ENCODE measurements at regions not wholly inside any gene's neighbourhood (a gene's known extent, or its start where the extent isn't known, plus 50 kb on each side); places are given as distances from the start of the nearest gene placed in this dataset.

GRCh38 chrX:125765347-125765746 is 400.7 kb downstream of the DCAF12L2 start:
- no peaks in the 10 kb centered on the region for H3K4me1 ChIP-seq
- no peaks in the 10 kb centered on the region for H3K27me3 ChIP-seq
- no peak overlapping the region for H3K27ac ChIP-seq
- TF ChIP-seq EP300 (IDR thresholded peaks at IDR 0.05), result no peak
- TF ChIP-seq, protein P1, sequence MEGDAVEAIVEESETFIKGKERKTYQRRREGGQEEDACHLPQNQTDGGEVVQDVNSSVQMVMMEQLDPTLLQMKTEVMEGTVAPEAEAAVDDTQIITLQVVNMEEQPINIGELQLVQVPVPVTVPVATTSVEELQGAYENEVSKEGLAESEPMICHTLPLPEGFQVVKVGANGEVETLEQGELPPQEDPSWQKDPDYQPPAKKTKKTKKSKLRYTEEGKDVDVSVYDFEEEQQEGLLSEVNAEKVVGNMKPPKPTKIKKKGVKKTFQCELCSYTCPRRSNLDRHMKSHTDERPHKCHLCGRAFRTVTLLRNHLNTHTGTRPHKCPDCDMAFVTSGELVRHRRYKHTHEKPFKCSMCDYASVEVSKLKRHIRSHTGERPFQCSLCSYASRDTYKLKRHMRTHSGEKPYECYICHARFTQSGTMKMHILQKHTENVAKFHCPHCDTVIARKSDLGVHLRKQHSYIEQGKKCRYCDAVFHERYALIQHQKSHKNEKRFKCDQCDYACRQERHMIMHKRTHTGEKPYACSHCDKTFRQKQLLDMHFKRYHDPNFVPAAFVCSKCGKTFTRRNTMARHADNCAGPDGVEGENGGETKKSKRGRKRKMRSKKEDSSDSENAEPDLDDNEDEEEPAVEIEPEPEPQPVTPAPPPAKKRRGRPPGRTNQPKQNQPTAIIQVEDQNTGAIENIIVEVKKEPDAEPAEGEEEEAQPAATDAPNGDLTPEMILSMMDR (IDR thresholded peaks at IDR 0.05), result no peak
- TF ChIP-seq POLR2A (IDR thresholded peaks at IDR 0.05), result no peak
- no peak for TF ChIP-seq POLR2AphosphoS5 (IDR thresholded peaks at IDR 0.05)
- no peak for DNase-seq (ENCODE audit: low spot score in 2 of 2)
- no peaks in the 10 kb centered on the region for H3K9me3 ChIP-seq
- H3K36me3 ChIP-seq, result no peaks in the 10 kb centered on the region
- 86% methylated on average over 2 of the region's 2 CpGs for WGBS
- no peak overlapping the region for H3K4me3 ChIP-seq

DNA sequence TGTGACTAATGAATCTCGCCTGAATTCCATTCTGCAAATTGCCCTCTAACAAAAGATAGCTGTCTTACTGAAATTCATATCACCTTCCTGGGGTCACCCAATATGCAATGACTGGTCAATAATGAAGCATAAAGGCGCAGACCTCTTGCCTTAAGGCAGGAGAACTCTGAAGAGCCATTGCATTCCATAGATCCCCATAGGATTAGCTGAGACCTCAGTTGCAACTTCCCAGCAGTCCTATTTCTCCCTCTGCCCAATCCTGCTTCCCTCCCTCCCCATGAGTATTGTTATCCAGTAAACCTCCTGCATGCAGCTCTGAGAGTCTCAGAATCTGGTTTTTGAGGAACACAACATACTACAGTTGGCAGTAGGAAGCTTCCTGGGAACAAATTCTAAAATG is 396.5 kb downstream of the DCAF12L2 start:
- TF ChIP-seq, protein P1 (IDR thresholded peaks at IDR 0.05), result no peak
- TF ChIP-seq POLR2AphosphoS5 (IDR thresholded peaks at IDR 0.05), result no peak
- no peak for TF ChIP-seq EP300 (IDR thresholded peaks at IDR 0.05)
- TF ChIP-seq POLR2A (IDR thresholded peaks at IDR 0.05), result no peak

DNA sequence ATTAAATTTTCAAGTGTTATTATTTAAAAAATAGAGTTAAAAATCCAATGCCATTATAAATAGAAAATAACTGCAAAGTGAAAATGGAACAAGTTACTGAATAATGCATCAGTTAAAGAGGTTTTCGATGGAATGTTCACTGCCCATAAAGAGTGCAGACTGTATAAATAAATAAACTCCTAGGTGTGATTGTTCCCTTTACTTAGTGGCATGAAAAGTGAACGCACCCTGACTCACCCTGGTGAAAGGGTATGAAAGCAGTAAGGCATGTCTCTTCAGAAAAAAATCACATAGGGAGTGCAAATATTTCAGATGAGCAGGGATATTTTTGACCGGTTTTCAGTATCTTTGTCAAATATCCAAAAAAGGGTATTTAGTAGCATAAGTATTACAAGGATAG is 387.8 kb downstream of the DCAF12L2 start:
- no peak for TF ChIP-seq EP300 (IDR thresholded peaks at IDR 0.05)
- TF ChIP-seq POLR2A (IDR thresholded peaks at IDR 0.05), result no peak
- TF ChIP-seq, protein P1 (IDR thresholded peaks at IDR 0.05), result no peak
- TF ChIP-seq POLR2AphosphoS5 (IDR thresholded peaks at IDR 0.05), result no peak
- Histone ChIP-seq H3K9me3 (no peaks in the 10 kb centered on the region), H3K4me1 (no peaks in the 10 kb centered on the region), H3K27me3 (no peaks in the 10 kb centered on the region), H3K27ac (no peak overlapping the region), H3K36me3 (no peaks in the 10 kb centered on the region), H3K4me3 (no peak overlapping the region)
- 82% methylated on average over 3 of the region's 3 CpGs for WGBS
- no peak for DNase-seq (ENCODE audit: low spot score in 2 of 2)

More for the DNA sequence above, 396.5 kb downstream of the DCAF12L2 start:
- Histone ChIP-seq H3K4me3 (no peak overlapping the region), H3K36me3 (no peaks in the 10 kb centered on the region), H3K27ac (no peak overlapping the region), H3K27me3 (no peaks in the 10 kb centered on the region), H3K9me3 (no peaks in the 10 kb centered on the region), H3K4me1 (no peaks in the 10 kb centered on the region)
- 58% methylated on average over 2 of the region's 2 CpGs for WGBS
- no peak for DNase-seq (ENCODE audit: low spot score in 2 of 2)

DNA sequence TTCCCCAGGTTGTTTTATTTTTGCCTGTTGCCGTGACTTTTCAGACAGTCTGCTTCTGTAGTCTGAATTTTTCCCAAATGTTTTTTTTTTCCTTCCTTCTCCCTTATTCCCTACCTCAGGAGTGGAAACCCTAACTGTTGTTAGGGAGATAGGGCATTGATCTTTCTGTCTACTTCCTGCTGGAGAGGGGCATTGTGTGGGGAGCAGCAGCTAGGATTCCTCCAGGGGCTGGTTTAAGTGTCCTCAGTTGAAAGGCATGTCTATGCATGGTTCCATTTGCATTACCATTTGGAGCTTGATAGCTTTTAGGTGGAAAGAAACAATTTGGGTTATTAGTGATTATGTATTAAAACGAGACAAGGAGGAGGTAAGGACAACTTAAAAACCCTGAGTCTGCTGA is 383.9 kb downstream of the DCAF12L2 start:
- H3K27ac ChIP-seq, result no peak overlapping the region
- H3K4me3 ChIP-seq, result no peak overlapping the region
- no peaks in the 10 kb centered on the region for H3K36me3 ChIP-seq
- 45% methylated on average over 2 of the region's 2 CpGs for WGBS
- H3K4me1 ChIP-seq, result no peaks in the 10 kb centered on the region
- H3K9me3 ChIP-seq, result no peaks in the 10 kb centered on the region
- no peak for TF ChIP-seq EP300 (IDR thresholded peaks at IDR 0.05)
- no peak for TF ChIP-seq POLR2A (IDR thresholded peaks at IDR 0.05)
- TF ChIP-seq, protein P1 (IDR thresholded peaks at IDR 0.05), result no peak
- TF ChIP-seq POLR2AphosphoS5 (IDR thresholded peaks at IDR 0.05), result no peak
- no peak for DNase-seq (ENCODE audit: low spot score in 2 of 2)
- H3K27me3 ChIP-seq, result no peaks in the 10 kb centered on the region

DNA sequence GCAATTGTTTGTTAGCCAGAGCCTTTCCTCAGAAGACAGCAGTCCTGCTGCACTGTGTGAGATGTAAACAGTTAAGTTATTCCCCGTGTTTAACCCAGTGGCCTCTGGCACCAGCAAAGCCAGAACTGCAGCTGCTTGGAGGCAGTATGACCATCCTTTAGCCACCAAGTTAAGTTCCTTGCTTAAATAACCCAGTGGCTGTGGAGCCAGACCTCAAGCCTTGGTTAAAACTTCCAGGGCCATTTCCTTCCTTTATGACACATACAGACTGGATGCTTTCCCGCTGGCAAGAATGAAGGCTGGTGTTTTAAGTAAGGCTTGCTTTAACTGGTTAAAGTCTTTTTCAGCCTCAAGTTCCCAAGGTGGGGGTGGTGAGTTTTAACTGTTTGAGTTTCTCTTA is 379.8 kb downstream of the DCAF12L2 start:
- Histone ChIP-seq H3K4me3 (no peak overlapping the region), H3K27me3 (no peaks in the 10 kb centered on the region), H3K27ac (no peak overlapping the region), H3K4me1 (no peaks in the 10 kb centered on the region), H3K9me3 (no peaks in the 10 kb centered on the region), H3K36me3 (no peaks in the 10 kb centered on the region)
- WGBS, result 50% methylated on average over 2 of the region's 2 CpGs
- no peak for DNase-seq (ENCODE audit: low spot score in 2 of 2)
- TF ChIP-seq, protein P1 (IDR thresholded peaks at IDR 0.05), result no peak
- no peak for TF ChIP-seq POLR2AphosphoS5 (IDR thresholded peaks at IDR 0.05)
